Sigmoid colon (tissue), 4 donors: ENCODE measurements at regions not wholly inside any gene's neighbourhood (a gene's known extent, or its start where the extent isn't known, plus 50 kb on each side); places are given as distances from the start of the nearest gene placed in this dataset.

Source experiments
- EP300 ChIP-seq, 4 donors: sonication (generic); formaldehyde crosslinking; IDR thresholded peaks; one replicate each; pipeline ENCODE4 v1.6.1; 2017; ENCODE audit warnings: antibody characterized with exemption in 4 of 4
- POLR2A ChIP-seq, 2 donors: fragments of 450-650 bp; IDR thresholded peaks; one replicate each; pipeline ENCODE4 v1.6.1; 2016; ENCODE audit warnings: antibody characterized with exemption in 2 of 2, mild to moderate bottlenecking in 2 of 2, moderate library complexity in 2 of 2
- TF ChIP-seq, protein P1 (sequence below), 4 experiments: fragments of 450-650 bp in 3 of 4; fragments of 200-600 bp in 1 of 4; IDR thresholded peaks; one replicate each; pipeline ENCODE4 v1.5.1; 2016 to 2019; ENCODE audit warnings: antibody characterized with exemption in 4 of 4, mild to moderate bottlenecking in 3 of 4, moderate library complexity in 2 of 4

DNA sequence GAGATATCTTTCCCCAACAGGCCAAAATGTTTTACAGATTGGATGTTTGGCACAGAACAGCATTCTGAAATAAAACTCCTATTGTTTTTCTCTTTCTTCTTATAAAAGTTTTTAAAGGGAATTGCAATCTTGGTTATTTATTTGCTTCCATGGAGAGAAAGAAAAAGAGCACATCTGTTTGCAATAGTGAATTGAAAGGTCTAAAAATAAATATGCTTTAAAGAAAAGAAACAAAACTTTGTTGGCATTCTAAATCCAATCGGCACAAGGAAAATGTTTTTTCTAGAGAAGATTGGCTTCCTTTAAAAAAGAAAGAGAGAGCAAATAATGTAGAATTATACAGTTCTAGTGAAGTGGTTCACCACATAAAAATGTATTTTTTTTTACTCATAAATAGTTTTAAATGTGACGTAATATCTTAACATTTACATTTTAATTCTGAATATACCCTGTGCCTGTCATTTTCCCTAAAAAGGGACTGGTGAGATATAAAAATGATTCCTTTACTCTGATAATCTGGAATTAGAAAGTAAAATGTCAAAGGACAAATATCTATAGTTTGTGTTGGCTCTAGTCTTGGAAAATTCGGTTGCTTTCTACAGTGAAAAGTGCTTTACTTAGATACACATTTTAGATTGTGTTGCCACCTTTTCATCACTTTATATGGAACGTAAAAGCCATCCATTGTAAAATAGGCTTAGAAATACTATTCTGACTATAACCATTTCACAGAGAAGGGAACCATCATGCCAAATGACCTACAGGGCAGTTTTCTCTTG, 257.4 kb upstream of the CBLB start:
- TF ChIP-seq, protein P1, sequence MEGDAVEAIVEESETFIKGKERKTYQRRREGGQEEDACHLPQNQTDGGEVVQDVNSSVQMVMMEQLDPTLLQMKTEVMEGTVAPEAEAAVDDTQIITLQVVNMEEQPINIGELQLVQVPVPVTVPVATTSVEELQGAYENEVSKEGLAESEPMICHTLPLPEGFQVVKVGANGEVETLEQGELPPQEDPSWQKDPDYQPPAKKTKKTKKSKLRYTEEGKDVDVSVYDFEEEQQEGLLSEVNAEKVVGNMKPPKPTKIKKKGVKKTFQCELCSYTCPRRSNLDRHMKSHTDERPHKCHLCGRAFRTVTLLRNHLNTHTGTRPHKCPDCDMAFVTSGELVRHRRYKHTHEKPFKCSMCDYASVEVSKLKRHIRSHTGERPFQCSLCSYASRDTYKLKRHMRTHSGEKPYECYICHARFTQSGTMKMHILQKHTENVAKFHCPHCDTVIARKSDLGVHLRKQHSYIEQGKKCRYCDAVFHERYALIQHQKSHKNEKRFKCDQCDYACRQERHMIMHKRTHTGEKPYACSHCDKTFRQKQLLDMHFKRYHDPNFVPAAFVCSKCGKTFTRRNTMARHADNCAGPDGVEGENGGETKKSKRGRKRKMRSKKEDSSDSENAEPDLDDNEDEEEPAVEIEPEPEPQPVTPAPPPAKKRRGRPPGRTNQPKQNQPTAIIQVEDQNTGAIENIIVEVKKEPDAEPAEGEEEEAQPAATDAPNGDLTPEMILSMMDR (IDR thresholded peaks at IDR 0.05), result no peak
- TF ChIP-seq EP300 (IDR thresholded peaks at IDR 0.05) (no peak), POLR2A (IDR thresholded peaks at IDR 0.05) (no peak)
